ENCODE measurements at regions not wholly inside any gene's neighbourhood (a gene's known extent, or its start where the extent isn't known, plus 50 kb on each side); places are given as distances from the start of the nearest gene placed in this dataset.

DNA sequence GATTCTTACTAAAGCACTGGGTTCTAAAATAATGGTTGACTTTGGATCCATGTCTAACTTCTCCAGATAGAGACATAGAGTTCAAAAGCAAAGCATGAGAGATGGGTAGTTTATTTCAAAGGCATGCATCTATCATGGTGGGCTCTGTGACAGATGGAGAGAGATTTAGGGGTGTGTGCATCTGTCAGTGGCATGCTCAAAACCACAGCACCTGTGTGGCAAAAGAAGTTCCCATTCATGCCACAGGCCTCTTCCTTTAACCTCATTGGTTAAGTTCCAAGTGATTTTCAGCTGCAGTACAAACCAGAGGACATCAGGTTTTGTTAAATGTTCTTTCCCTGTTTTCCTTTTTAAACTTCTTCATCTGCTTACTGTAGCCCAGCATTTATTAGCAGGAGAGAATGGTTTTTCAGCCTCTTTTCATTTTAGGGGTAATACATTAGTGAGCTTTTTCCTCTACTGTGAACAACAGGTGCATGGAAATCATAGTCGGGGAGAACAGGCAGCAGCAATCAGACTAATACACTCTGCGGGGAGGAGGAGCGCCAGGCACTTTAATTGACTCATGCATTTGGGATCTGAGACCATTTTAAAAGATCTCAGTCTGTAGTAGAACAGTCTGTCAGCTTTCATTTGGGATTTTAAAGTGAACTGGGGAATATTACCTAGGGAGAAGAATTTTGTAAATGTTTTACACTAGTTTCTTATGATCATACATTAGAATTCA is 52.4 kb upstream of the UPP2 start:
- no peaks in the 10 kb centered on the region for H3K9me3 ChIP-seq (ENCODE audit: control insufficient read depth in 2 of 2, insufficient read depth in 1 of 2, low read length in 1 of 2)
- DNase-seq (ENCODE audit: low read depth in 6 of 9, low spot score in 9 of 9): peak in 7 of 9 donors; percentile 6 to 74 (median 33)
- H3K4me1 ChIP-seq (ENCODE audit: control insufficient read depth in 2 of 2, insufficient read depth in 2 of 2, low read length in 2 of 2): peaks cover 9 to 10% of the 10 kb centered on the region in 2 donors
- H3K4me3 ChIP-seq (ENCODE audit: low read length in 2 of 2): no peak overlapping the region
- WGBS: 65% methylated on average over 3 of the region's 3 CpGs
- no peaks in the 10 kb centered on the region for H3K36me3 ChIP-seq (ENCODE audit: control insufficient read depth in 2 of 2, insufficient read depth in 2 of 2, low read length in 1 of 2)
- no peak overlapping the region for H3K27ac ChIP-seq (ENCODE audit: low read depth in 1 of 2, low read length in 1 of 2)
- H3K27me3 ChIP-seq (ENCODE audit: control insufficient read depth in 2 of 2, insufficient read depth in 1 of 2, low read length in 1 of 2): no peaks in the 10 kb centered on the region

DNA sequence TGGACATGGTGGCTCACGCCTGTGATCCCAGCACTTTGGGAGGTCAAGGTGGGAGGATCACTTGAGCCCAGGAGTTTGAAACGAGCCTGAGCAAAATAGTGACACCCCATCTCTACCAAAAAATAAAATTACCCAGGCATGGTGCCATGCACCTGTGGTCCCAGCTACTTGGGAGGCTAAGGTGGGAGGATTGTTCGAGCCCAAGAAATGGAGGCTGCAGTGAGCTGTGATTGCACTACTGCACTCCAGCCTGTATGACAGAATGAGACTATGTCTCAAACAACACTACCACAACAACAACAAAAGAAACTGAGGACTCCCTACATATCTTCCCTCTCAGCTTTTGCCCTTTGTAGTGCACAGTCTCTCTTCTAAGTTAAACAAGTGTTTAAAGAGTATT is 53.3 kb upstream of the UPP2 start:
- 94% methylated on average over 3 of the region's 3 CpGs for WGBS
- Histone ChIP-seq H3K9me3 (ENCODE audit: control insufficient read depth in 2 of 2, insufficient read depth in 1 of 2, low read length in 1 of 2) (no peaks in the 10 kb centered on the region), H3K27me3 (ENCODE audit: control insufficient read depth in 2 of 2, insufficient read depth in 1 of 2, low read length in 1 of 2) (no peaks in the 10 kb centered on the region), H3K4me3 (ENCODE audit: low read length in 2 of 2) (no peak overlapping the region), H3K27ac (ENCODE audit: low read depth in 1 of 2, low read length in 1 of 2) (no peak overlapping the region), H3K4me1 (ENCODE audit: control insufficient read depth in 2 of 2, insufficient read depth in 2 of 2, low read length in 2 of 2) (peaks cover 9 to 15% of the 10 kb centered on the region in 2 donors), H3K36me3 (ENCODE audit: control insufficient read depth in 2 of 2, insufficient read depth in 2 of 2, low read length in 1 of 2) (no peaks in the 10 kb centered on the region)
- DNase-seq (ENCODE audit: low read depth in 6 of 9, low spot score in 9 of 9): no peak

DNA sequence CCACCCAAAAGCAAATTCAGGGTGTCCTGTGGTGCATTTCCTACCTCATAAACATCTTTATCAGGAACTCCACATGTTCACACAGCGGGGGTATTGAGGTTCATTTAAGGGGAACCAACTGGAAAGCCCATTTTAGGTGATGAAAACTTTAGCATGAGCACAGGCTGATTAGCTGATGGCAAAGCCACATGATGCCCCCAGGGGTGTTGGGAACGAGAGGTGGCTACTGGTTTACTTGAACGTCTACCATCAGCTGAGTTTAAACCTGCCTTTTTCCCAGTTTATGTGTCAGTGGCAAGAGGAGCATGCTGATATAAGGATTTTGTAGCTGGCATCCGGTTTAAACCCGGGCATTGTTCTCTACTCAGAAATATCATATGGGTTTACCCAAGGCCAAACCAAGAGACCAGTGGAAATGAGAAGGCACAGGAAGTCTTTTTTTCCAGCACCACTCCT is 54.5 kb upstream of the UPP2 start:
- no peak overlapping the region for H3K27ac ChIP-seq (ENCODE audit: low read depth in 1 of 2, low read length in 1 of 2)
- no peaks in the 10 kb centered on the region for H3K27me3 ChIP-seq (ENCODE audit: control insufficient read depth in 2 of 2, insufficient read depth in 1 of 2, low read length in 1 of 2)
- DNase-seq (ENCODE audit: low read depth in 6 of 9, low spot score in 9 of 9): no peak
- 84% methylated on average over 5 of the region's 5 CpGs for WGBS
- H3K9me3 ChIP-seq (ENCODE audit: control insufficient read depth in 2 of 2, insufficient read depth in 1 of 2, low read length in 1 of 2): no peaks in the 10 kb centered on the region
- peaks cover 11 to 24% of the 10 kb centered on the region in 2 donors for H3K4me1 ChIP-seq (ENCODE audit: control insufficient read depth in 2 of 2, insufficient read depth in 2 of 2, low read length in 2 of 2)
- no peak overlapping the region for H3K4me3 ChIP-seq (ENCODE audit: low read length in 2 of 2)
- no peaks in the 10 kb centered on the region for H3K36me3 ChIP-seq (ENCODE audit: control insufficient read depth in 2 of 2, insufficient read depth in 2 of 2, low read length in 1 of 2)

DNA sequence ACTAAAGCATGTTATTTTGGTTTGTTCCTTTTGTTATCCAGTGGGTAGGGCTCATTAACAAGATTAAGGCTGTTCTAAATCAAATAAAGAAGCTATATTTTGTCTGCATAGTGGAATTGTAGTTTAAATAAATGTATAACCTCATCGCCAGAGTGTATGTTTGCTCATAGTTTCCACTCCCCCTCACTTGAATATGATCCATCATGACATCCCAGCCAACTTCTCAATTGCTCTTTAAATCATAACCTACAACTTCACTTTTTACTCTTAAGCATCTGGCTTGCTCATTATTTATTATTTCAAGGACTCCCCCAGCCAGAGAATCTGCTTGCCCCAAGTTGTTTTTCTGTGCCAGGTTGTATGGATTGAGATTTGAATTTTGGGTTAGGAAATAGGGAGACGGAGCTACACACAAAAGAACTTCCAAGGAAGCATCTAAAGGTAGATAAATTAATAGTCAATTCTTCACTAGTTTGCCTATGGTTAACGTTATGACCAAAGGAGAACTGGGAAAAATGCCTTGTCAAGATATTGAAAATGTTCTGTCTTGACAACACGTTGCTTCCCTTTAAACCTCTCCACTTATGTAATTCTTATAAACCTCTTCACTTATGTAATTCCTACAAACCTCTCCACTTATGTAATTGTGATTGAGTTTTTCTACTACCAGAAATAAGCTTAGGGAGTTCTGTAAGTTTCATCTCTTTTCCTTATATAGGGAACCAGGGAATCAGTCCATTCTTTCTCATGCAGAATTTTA is 55.4 kb upstream of the UPP2 start:
- H3K36me3 ChIP-seq (ENCODE audit: control insufficient read depth in 2 of 2, insufficient read depth in 2 of 2, low read length in 1 of 2): no peaks in the 10 kb centered on the region
- H3K4me3 ChIP-seq (ENCODE audit: low read length in 2 of 2): no peak overlapping the region
- H3K9me3 ChIP-seq (ENCODE audit: control insufficient read depth in 2 of 2, insufficient read depth in 1 of 2, low read length in 1 of 2): no peaks in the 10 kb centered on the region
- DNase-seq (ENCODE audit: low read depth in 6 of 9, low spot score in 9 of 9): no peak
- WGBS: 92% methylated on average over 4 of the region's 4 CpGs
- peaks cover 11 to 24% of the 10 kb centered on the region in 2 donors for H3K4me1 ChIP-seq (ENCODE audit: control insufficient read depth in 2 of 2, insufficient read depth in 2 of 2, low read length in 2 of 2)
- H3K27ac ChIP-seq (ENCODE audit: low read depth in 1 of 2, low read length in 1 of 2): no peak overlapping the region
- no peaks in the 10 kb centered on the region for H3K27me3 ChIP-seq (ENCODE audit: control insufficient read depth in 2 of 2, insufficient read depth in 1 of 2, low read length in 1 of 2)

DNA sequence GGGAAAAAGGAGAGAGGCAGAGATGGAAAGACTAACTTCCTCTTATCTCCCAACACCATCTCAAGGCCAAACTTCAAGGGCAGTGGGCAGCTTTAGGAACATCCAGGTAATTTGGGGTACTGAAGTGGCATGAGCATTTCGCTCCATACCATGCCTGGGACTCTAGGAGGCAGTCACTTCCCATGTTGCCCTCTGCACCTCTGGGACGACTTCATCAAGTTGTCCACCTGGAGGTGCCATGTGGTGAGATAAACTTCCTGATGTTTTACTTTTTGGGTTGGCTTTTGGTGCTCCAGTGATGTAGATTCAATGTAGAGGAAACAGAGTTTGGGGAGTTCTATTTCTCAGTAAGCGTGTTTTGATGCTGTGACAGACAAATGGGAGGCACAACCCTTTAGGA is 56.3 kb upstream of the UPP2 start:
- Histone ChIP-seq H3K4me1 (ENCODE audit: control insufficient read depth in 2 of 2, insufficient read depth in 2 of 2, low read length in 2 of 2) (peaks cover 11 to 24% of the 10 kb centered on the region in 2 donors), H3K27ac (ENCODE audit: low read depth in 1 of 2, low read length in 1 of 2) (no peak overlapping the region), H3K4me3 (ENCODE audit: low read length in 2 of 2) (no peak overlapping the region), H3K27me3 (ENCODE audit: control insufficient read depth in 2 of 2, insufficient read depth in 1 of 2, low read length in 1 of 2) (no peaks in the 10 kb centered on the region), H3K36me3 (ENCODE audit: control insufficient read depth in 2 of 2, insufficient read depth in 2 of 2, low read length in 1 of 2) (no peaks in the 10 kb centered on the region), H3K9me3 (ENCODE audit: control insufficient read depth in 2 of 2, insufficient read depth in 1 of 2, low read length in 1 of 2) (no peaks in the 10 kb centered on the region)
- DNase-seq (ENCODE audit: low read depth in 6 of 9, low spot score in 9 of 9): no peak
- WGBS: 95% methylated on average over 3 of the region's 3 CpGs

DNA sequence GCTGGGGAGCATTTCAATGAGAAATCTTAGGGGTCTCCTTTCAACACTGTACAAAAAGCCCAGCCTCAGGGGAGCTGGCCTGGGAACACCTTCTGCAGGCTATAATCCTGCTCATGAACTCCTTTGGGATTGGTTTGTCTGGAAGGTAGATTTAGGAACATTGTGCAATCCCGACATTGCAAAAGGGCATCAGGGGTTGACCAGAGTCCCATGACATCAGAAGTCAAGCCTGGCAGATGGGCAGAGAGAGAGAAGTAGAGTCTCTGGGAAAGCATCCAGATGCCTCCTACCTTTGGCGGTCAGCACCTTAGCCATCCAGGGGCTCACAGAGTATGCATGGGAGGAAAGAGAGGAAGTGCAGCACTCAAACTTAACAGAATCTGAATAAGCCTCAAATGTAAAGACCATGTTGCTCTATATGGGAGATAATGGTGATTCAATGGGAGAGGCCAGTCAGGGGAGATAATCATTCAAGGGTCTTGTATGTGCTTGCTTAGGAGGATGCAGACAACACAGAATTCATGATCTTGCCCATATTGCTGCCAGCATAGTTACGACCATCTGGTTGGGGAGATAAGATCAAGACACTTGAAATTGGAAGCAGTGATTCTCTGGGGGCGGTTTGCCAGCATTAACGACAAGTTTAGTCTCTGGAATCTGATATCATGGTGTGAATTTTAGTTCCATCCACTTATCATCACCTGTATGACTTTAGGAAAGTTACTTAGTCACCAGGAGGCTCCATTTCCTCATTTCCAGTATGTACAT is 58.3 kb upstream of the UPP2 start:
- 63% methylated on average over 5 of the region's 5 CpGs for WGBS
- peaks cover 2 to 15% of the 10 kb centered on the region in 2 donors for H3K4me1 ChIP-seq (ENCODE audit: control insufficient read depth in 2 of 2, insufficient read depth in 2 of 2, low read length in 2 of 2)
- H3K27ac ChIP-seq (ENCODE audit: low read depth in 1 of 2, low read length in 1 of 2): no peak overlapping the region
- no peaks in the 10 kb centered on the region for H3K9me3 ChIP-seq (ENCODE audit: control insufficient read depth in 2 of 2, insufficient read depth in 1 of 2, low read length in 1 of 2)
- H3K27me3 ChIP-seq (ENCODE audit: control insufficient read depth in 2 of 2, insufficient read depth in 1 of 2, low read length in 1 of 2): no peaks in the 10 kb centered on the region
- no peak for DNase-seq (ENCODE audit: low read depth in 6 of 9, low spot score in 9 of 9)
- H3K4me3 ChIP-seq (ENCODE audit: low read length in 2 of 2): no peak overlapping the region
- no peaks in the 10 kb centered on the region for H3K36me3 ChIP-seq (ENCODE audit: control insufficient read depth in 2 of 2, insufficient read depth in 2 of 2, low read length in 1 of 2)

DNA sequence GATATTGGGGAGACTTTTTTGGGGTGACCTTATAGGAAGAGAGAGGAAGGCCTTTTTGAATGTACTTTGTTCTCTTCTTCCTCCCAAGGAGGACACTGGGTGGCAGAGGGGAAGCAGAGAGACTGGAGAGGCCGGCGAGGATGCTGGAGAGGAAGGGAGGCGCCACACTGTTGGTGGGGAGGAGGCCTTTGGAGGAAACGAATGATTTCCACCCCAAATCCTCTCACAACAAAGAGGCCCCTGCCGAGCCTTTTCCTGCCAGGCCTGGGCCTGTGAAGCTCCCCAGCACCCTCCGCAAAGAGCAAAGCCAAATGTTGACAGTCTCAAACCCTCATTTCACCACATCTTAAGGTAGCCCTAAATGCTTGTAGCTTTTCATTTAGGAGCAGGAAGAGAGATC is 59.0 kb upstream of the UPP2 start:
- Histone ChIP-seq H3K27ac (ENCODE audit: low read depth in 1 of 2, low read length in 1 of 2) (no peak overlapping the region), H3K36me3 (ENCODE audit: control insufficient read depth in 2 of 2, insufficient read depth in 2 of 2, low read length in 1 of 2) (no peaks in the 10 kb centered on the region), H3K9me3 (ENCODE audit: control insufficient read depth in 2 of 2, insufficient read depth in 1 of 2, low read length in 1 of 2) (no peaks in the 10 kb centered on the region), H3K4me1 (ENCODE audit: control insufficient read depth in 2 of 2, insufficient read depth in 2 of 2, low read length in 2 of 2) (peaks cover 2 to 14% of the 10 kb centered on the region in 2 donors), H3K4me3 (ENCODE audit: low read length in 2 of 2) (no peak overlapping the region), H3K27me3 (ENCODE audit: control insufficient read depth in 2 of 2, insufficient read depth in 1 of 2, low read length in 1 of 2) (no peaks in the 10 kb centered on the region)
- DNase-seq (ENCODE audit: low read depth in 6 of 9, low spot score in 9 of 9): peak in 2 of 9 donors; percentile 8 to 17
- WGBS: 59% methylated on average over 6 of the region's 6 CpGs

DNA sequence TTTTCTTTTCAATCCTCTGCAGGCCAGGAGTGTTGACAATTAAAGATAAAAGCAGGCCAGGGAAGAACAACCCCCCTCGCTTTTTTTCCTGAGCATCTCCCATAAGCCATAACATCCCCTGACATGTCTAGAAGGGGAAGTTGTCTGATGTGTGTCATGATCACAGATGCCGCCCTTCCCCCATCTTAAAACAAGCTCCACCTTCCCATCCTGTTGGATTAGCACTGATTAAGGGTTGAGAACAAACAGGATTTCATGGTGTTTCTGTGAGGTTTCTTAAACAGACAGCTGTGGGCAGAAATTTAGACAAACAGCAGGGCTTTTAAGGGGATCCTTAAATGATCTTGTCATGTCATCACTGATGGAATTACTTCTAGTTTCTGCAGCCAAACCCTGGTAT is 59.4 kb upstream of the UPP2 start:
- Histone ChIP-seq H3K36me3 (ENCODE audit: control insufficient read depth in 2 of 2, insufficient read depth in 2 of 2, low read length in 1 of 2) (no peaks in the 10 kb centered on the region), H3K4me1 (ENCODE audit: control insufficient read depth in 2 of 2, insufficient read depth in 2 of 2, low read length in 2 of 2) (peaks cover 2 to 14% of the 10 kb centered on the region in 2 donors), H3K4me3 (ENCODE audit: low read length in 2 of 2) (no peak overlapping the region), H3K27me3 (ENCODE audit: control insufficient read depth in 2 of 2, insufficient read depth in 1 of 2, low read length in 1 of 2) (no peaks in the 10 kb centered on the region), H3K27ac (ENCODE audit: low read depth in 1 of 2, low read length in 1 of 2) (no peak overlapping the region), H3K9me3 (ENCODE audit: control insufficient read depth in 2 of 2, insufficient read depth in 1 of 2, low read length in 1 of 2) (no peaks in the 10 kb centered on the region)
- DNase-seq (ENCODE audit: low read depth in 6 of 9, low spot score in 9 of 9): no peak
- WGBS: 55% methylated on average over 2 of the region's 2 CpGs

DNA sequence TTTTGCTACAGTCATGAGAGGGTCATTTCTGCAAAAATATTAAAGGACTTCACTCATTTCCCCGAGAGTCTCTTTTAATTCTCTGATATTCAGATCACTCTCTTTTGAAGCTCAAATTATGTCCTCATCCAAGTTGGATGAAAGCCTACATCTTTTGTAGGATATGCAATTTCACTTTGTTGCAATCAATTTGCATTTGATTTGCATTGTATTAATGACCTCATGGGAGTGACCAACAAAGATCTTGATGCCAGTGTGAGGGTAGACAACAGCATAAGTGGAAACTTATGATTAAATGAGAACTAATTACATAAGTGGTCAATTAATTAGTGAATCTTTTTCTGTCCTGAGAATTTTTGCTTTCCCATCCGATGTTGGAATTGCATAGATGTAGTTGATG is 60.3 kb upstream of the UPP2 start:
- Histone ChIP-seq H3K27me3 (ENCODE audit: control insufficient read depth in 2 of 2, insufficient read depth in 1 of 2, low read length in 1 of 2) (no peaks in the 10 kb centered on the region), H3K27ac (ENCODE audit: low read depth in 1 of 2, low read length in 1 of 2) (no peak overlapping the region), H3K9me3 (ENCODE audit: control insufficient read depth in 2 of 2, insufficient read depth in 1 of 2, low read length in 1 of 2) (no peaks in the 10 kb centered on the region), H3K4me3 (ENCODE audit: low read length in 2 of 2) (no peak overlapping the region), H3K36me3 (ENCODE audit: control insufficient read depth in 2 of 2, insufficient read depth in 2 of 2, low read length in 1 of 2) (no peaks in the 10 kb centered on the region), H3K4me1 (ENCODE audit: control insufficient read depth in 2 of 2, insufficient read depth in 2 of 2, low read length in 2 of 2) (peaks cover 2 to 14% of the 10 kb centered on the region in 2 donors)
- WGBS: 94% methylated on average over 2 of the region's 2 CpGs
- no peak for DNase-seq (ENCODE audit: low read depth in 6 of 9, low spot score in 9 of 9)

Measured in thymus (tissue), 11 donors.